Tibial nerve (tissue), 4 donors: ENCODE measurements at regions not wholly inside any gene's neighbourhood (a gene's known extent, or its start where the extent isn't known, plus 50 kb on each side); places are given as distances from the start of the nearest gene placed in this dataset.

ENCODE experiments used
- DNase-seq, 2 donors: peaks; one replicate each; pipeline ENCODE4 v3.0.0-alpha.2; 2019; ENCODE audit warnings: low spot score in 2 of 2
- H3K27ac ChIP-seq, 4 donors: fragments of 200-600 bp; sonication (generic) in 3 of 4; one replicate each; pipeline ENCODE4 v1.5.1; 2017 to 2019; ENCODE audit warnings: mild to moderate bottlenecking in 1 of 4
- H3K27me3 ChIP-seq, 2 donors: fragments of 200-600 bp; sonication (generic) in 1 of 2; one replicate each; pipeline versions ENCODE4 v1.5.1 to v1.6.0; 2017 to 2019
- H3K36me3 ChIP-seq, 3 donors: fragments of 200-600 bp; sonication (generic); one replicate each; pipeline ENCODE4 v1.5.1; 2018 to 2019
- H3K4me1 ChIP-seq, 4 donors: fragments of 200-600 bp; sonication (generic) in 3 of 4; one replicate each; pipeline ENCODE4 v1.5.1; 2017 to 2019
- H3K4me3 ChIP-seq, 4 donors: fragments of 200-600 bp; sonication (generic) in 3 of 4; one replicate each; pipeline ENCODE4 v1.5.1; 2017 to 2019; ENCODE audit warnings: mild to moderate bottlenecking in 1 of 4, moderate library complexity in 1 of 4
- H3K9me3 ChIP-seq, 4 donors: fragments of 200-600 bp; sonication (generic) in 3 of 4; one replicate each; pipeline ENCODE4 v1.5.1; 2017 to 2019
- CTCF ChIP-seq, 5 experiments: fragments of 200-600 bp in 3 of 5; fragments of 450-650 bp in 2 of 5; sonication (generic) in 3 of 5; IDR thresholded peaks; one replicate each; pipeline ENCODE4 v1.5.1; 2016 to 2019; ENCODE audit warnings: antibody characterized with exemption in 5 of 5, mild to moderate bottlenecking in 3 of 5, moderate library complexity in 2 of 5
- EP300 ChIP-seq, 2 donors: sonication (generic); formaldehyde crosslinking; IDR thresholded peaks; one replicate each; pipeline ENCODE4 v1.6.1; 2017; ENCODE audit warnings: antibody characterized with exemption in 2 of 2, mild to moderate bottlenecking in 1 of 2
- POLR2A ChIP-seq, 2 donors: fragments of 450-650 bp; IDR thresholded peaks; one replicate each; pipeline ENCODE4 v1.6.1; 2017; ENCODE audit warnings: antibody characterized with exemption in 2 of 2, mild to moderate bottlenecking in 2 of 2, moderate library complexity in 2 of 2
- WGBS, 2 donors: methylation state at CpG; one replicate each; pipeline ENCODE4 v1.1.5; 2018; 5-methylcytosine and 5-hydroxymethylcytosine counted together

DNA sequence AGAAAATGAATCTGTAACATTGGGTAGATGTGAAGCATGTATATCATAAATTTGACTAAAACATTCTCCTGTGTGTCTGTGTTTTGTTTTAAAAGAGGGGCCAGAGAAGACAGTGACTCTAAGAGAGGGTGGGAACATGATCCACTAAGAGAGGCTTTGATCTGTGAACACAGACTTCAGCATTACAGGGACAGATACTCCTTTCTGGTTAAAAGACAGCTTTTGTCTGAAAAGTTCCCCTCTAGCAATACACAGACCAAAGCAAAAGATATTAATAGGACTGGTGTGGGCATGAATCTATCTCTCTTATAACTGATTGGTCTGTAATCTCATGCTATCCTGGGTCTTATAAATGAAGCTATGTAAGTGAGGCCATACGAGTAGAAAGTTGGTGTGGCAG, 150.9 kb downstream of the NUDT12 start:
- no peaks in the 10 kb centered on the region for H3K9me3 ChIP-seq
- no peaks in the 10 kb centered on the region for H3K4me1 ChIP-seq
- no peak for DNase-seq
- no peak overlapping the region for H3K4me3 ChIP-seq
- no peak overlapping the region for H3K27ac ChIP-seq
- WGBS, 2 donors = 48 to 60% methylated on average over 1 of the region's 1 CpG
- no peaks in the 10 kb centered on the region for H3K36me3 ChIP-seq
- TF ChIP-seq EP300 (IDR thresholded peaks at IDR 0.05) = no peak
- TF ChIP-seq CTCF (IDR thresholded peaks at IDR 0.05) = no peak
- no peak for TF ChIP-seq POLR2A (IDR thresholded peaks at IDR 0.05)
- H3K27me3 ChIP-seq = no peaks in the 10 kb centered on the region

DNA sequence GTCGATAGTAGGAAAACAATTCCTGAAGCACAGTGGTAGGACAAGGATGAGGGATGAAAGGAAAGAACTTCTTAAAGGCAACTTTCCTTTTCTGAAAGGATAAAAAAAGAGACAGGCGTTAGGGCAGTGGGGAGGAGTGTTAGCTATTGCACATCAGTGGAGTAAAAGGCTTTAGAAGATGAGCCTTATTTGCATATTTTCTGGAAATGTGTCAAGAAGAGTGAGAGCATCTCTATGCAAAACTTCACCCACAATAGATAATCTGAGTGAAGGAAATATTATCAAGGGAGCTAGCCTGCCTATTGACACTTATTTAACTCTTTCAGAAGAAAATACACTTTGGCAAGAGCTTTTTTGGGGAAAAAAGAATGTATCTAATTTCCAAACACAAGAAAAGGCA, 151.6 kb downstream of the MACIR start:
- DNase-seq = no peak
- Histone ChIP-seq H3K27me3 (no peaks in the 10 kb centered on the region), H3K4me3 (no peak overlapping the region), H3K9me3 (no peaks in the 10 kb centered on the region), H3K27ac (no peak overlapping the region), H3K36me3 (no peaks in the 10 kb centered on the region), H3K4me1 (no peaks in the 10 kb centered on the region)
- TF ChIP-seq CTCF (IDR thresholded peaks at IDR 0.05) (no peak), EP300 (IDR thresholded peaks at IDR 0.05) (no peak), POLR2A (IDR thresholded peaks at IDR 0.05) (no peak)
- 68 to 71% methylated on average over 2 of the region's 2 CpGs for WGBS, 2 donors

- Histone ChIP-seq H3K9me3 (no peaks in the 10 kb centered on the region), H3K36me3 (no peaks in the 10 kb centered on the region), H3K27me3 (no peaks in the 10 kb centered on the region), H3K4me1 (no peaks in the 10 kb centered on the region), H3K27ac (no peak overlapping the region), H3K4me3 (no peak overlapping the region)
- DNase-seq = no peak
- TF ChIP-seq CTCF (IDR thresholded peaks at IDR 0.05) (no peak), POLR2A (IDR thresholded peaks at IDR 0.05) (no peak), EP300 (IDR thresholded peaks at IDR 0.05) (no peak)
Observed at GRCh38 chr5:103409013-103409670, 150.6 kb downstream of the MACIR start.

- 82 to 85% methylated on average over 2 of the region's 2 CpGs for WGBS, 2 donors
- no peak overlapping the region for H3K27ac ChIP-seq
- no peak overlapping the region for H3K4me3 ChIP-seq
- no peak for DNase-seq
- H3K36me3 ChIP-seq = no peaks in the 10 kb centered on the region
- H3K4me1 ChIP-seq = no peaks in the 10 kb centered on the region
- TF ChIP-seq CTCF (IDR thresholded peaks at IDR 0.05) (no peak), POLR2A (IDR thresholded peaks at IDR 0.05) (no peak), EP300 (IDR thresholded peaks at IDR 0.05) (no peak)
- H3K9me3 ChIP-seq = no peaks in the 10 kb centered on the region
- no peaks in the 10 kb centered on the region for H3K27me3 ChIP-seq
Observed at GRCh38 chr5:103408408-103408807, 149.8 kb downstream of the MACIR start.

GRCh38 chr5:103407402-103407801, 148.8 kb downstream of the MACIR start:
- Histone ChIP-seq H3K36me3 (no peaks in the 10 kb centered on the region), H3K9me3 (no peaks in the 10 kb centered on the region), H3K4me3 (no peak overlapping the region), H3K27ac (no peak overlapping the region), H3K27me3 (no peaks in the 10 kb centered on the region), H3K4me1 (no peaks in the 10 kb centered on the region)
- no peak for DNase-seq
- 81 to 87% methylated on average over 2 of the region's 2 CpGs for WGBS, 2 donors
- TF ChIP-seq CTCF (IDR thresholded peaks at IDR 0.05) (no peak), POLR2A (IDR thresholded peaks at IDR 0.05) (no peak), EP300 (IDR thresholded peaks at IDR 0.05) (no peak)
